Lung (tissue), 11 donors: ENCODE measurements at regions not wholly inside any gene's neighbourhood (a gene's known extent, or its start where the extent isn't known, plus 50 kb on each side); places are given as distances from the start of the nearest gene placed in this dataset.

ENCODE experiments used
- ATAC-seq: fragments of 200-7000 bp; cut with Tn5 transposase; one replicate; pipeline ENCODE4 v1.9.1; 2020; ENCODE audit warnings: moderate number of reproducible peaks; ENCODE audit not compliant: insufficient read depth, low FRiP score
- DNase-seq, 3 donors: peaks; one replicate each; pipeline ENCODE4 v3.0.0-alpha.2; 2013 to 2017
- H3K27ac ChIP-seq, 2 donors: one replicate each; pipeline ENCODE4 v1.5.1; 2013; ENCODE audit warnings: mild to moderate bottlenecking in 2 of 2, moderate library complexity in 2 of 2, control low read depth in 1 of 2, inconsistent platforms in 1 of 2, low read depth in 1 of 2, low read length in 1 of 2
- H3K27me3 ChIP-seq, 3 donors: one replicate each; pipeline ENCODE4 v1.5.1; 2013; ENCODE audit warnings: low read length in 2 of 3; ENCODE audit not compliant: control insufficient read depth in 3 of 3, insufficient read depth in 3 of 3
- H3K36me3 ChIP-seq, 4 donors: one replicate each; pipeline ENCODE4 v1.5.1; 2013; ENCODE audit warnings: low read length in 4 of 4, mild to moderate bottlenecking in 1 of 4, moderate library complexity in 1 of 4; ENCODE audit not compliant: control insufficient read depth in 4 of 4, insufficient read depth in 4 of 4
- H3K4me1 ChIP-seq, 5 donors: one replicate each; pipeline ENCODE4 v1.5.1; 2013; ENCODE audit warnings: low read length in 5 of 5, mild to moderate bottlenecking in 2 of 5, moderate library complexity in 1 of 5; ENCODE audit not compliant: control insufficient read depth in 5 of 5, insufficient read depth in 5 of 5
- H3K4me3 ChIP-seq: one replicate; pipeline ENCODE4 v1.5.1; 2013; ENCODE audit warnings: mild to moderate bottlenecking, control low read depth, moderate library complexity
- H3K9ac ChIP-seq, 2 donors: one replicate each; pipeline ENCODE4 v1.5.1; 2013; ENCODE audit warnings: low read length in 2 of 2, control low read depth in 1 of 2; ENCODE audit not compliant: insufficient read depth in 1 of 2
- H3K9me3 ChIP-seq, 4 donors: one replicate each; pipeline ENCODE4 v1.5.1; 2013; ENCODE audit warnings: low read length in 3 of 4, mild to moderate bottlenecking in 1 of 4, moderate library complexity in 1 of 4; ENCODE audit not compliant: control insufficient read depth in 4 of 4, insufficient read depth in 3 of 4
- WGBS, 2 donors: extraction: QIAGEN DNeasy Blood & Tissue Kit; methylation state at CpG; one replicate each; pipeline ENCODE4 v1.1.7; 2013; 5-methylcytosine and 5-hydroxymethylcytosine counted together
- TF ChIP-seq, protein P1 (sequence below): IDR thresholded peaks from 2 replicates; pipeline ENCODE4 v1.5.1; 2012; ENCODE audit warnings: mild to moderate bottlenecking; ENCODE audit errors: control extremely low read depth, extremely low read depth
- donor health status: control.
- donor health status: control.
- donor health status: Bipolar disorder and iron deficiency.
- donor health status: healthy.
- donor health status: DM: yes; HTN: yes; CAD: no.

DNA sequence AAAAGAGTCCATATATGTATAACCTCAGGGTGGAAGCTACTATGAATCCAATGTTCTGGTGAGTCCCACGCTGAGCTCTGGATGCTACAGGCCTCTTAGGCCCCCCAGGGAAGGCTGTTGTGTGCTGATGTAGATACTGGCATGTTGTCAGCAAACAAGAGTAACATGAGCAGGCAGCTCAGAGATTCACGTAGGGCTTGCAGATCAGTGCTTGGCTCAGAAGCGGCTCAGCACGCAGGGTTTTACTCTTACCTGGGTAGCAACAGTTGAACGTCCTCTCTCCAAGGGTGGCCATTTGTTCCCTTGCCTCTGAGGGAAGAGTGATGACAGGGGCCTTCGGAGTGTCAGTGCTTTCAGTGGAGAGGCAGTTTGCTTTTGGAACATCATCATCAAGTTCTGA lies 93.4 kb downstream of the ZFP64 start:
- Histone ChIP-seq H3K4me1 (no peaks in the 10 kb centered on the region), H3K9me3 (no peaks in the 10 kb centered on the region), H3K27ac (no peak overlapping the region), H3K36me3 (peaks cover 0 to 3% (median 2%) of the 10 kb centered on the region in 4 donors), H3K4me3 (no peak overlapping the region), H3K27me3 (peaks cover 0 to 3% (median 0%) of the 10 kb centered on the region in 3 donors), H3K9ac (no peak overlapping the region)
- TF ChIP-seq, protein P1, sequence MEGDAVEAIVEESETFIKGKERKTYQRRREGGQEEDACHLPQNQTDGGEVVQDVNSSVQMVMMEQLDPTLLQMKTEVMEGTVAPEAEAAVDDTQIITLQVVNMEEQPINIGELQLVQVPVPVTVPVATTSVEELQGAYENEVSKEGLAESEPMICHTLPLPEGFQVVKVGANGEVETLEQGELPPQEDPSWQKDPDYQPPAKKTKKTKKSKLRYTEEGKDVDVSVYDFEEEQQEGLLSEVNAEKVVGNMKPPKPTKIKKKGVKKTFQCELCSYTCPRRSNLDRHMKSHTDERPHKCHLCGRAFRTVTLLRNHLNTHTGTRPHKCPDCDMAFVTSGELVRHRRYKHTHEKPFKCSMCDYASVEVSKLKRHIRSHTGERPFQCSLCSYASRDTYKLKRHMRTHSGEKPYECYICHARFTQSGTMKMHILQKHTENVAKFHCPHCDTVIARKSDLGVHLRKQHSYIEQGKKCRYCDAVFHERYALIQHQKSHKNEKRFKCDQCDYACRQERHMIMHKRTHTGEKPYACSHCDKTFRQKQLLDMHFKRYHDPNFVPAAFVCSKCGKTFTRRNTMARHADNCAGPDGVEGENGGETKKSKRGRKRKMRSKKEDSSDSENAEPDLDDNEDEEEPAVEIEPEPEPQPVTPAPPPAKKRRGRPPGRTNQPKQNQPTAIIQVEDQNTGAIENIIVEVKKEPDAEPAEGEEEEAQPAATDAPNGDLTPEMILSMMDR = no peak
- ATAC-seq (no peak), DNase-seq (no peak)
- WGBS, 2 donors = 92 to 93% methylated on average over 6 of the region's 6 CpGs

DNA sequence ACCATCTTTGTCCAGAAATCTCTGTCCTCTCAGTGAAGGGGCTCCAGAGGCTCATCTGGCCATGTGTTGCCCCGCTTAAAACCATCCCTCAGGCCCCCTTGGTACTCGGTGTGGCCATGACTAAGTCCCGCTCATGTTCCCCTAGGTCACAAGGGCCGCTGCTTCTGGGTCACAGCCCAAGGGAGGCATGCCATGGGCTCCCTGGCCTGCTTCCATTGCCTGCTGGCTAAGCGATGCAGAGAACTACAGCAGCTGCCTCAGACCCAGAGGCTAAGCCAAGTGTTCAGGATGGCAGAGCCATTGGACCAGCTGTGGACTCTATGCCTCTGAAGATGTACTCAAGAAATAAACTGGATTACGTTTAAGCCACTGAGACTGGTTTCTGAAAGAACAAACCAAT lies 95.5 kb downstream of the ZFP64 start:
- TF ChIP-seq, protein P1 = no peak
- no peaks in the 10 kb centered on the region for H3K4me1 ChIP-seq
- H3K36me3 ChIP-seq = peaks cover 0 to 3% (median 2%) of the 10 kb centered on the region in 4 donors
- no peak overlapping the region for H3K4me3 ChIP-seq
- DNase-seq = no peak
- no peaks in the 10 kb centered on the region for H3K9me3 ChIP-seq
- no peak for ATAC-seq
- H3K27ac ChIP-seq = no peak overlapping the region
- no peaks in the 10 kb centered on the region for H3K27me3 ChIP-seq
- WGBS, 2 donors = 95 to 96% methylated on average over 6 of the region's 6 CpGs
- no peak overlapping the region for H3K9ac ChIP-seq

DNA sequence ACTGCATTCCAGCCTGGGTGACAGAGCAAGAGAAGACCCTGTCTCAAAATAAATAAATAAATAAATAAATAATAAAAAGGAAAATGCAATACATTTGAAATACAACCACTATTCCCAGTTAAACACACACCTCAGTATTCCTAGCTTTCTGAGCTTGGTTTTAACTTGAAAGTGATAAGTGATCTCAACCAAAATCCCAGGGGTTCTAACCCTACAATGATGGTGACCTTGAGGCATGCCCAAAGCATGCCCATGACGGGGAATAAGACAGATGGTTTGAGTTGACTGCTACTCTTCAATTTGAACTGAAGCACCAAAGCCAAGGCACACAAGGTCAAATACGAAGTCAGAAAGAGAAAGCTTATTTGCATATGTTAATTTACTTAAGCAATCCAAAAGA lies 96.9 kb downstream of the ZFP64 start:
- WGBS, 2 donors = 67 to 94% methylated on average over 2 of the region's 2 CpGs
- H3K27me3 ChIP-seq = no peaks in the 10 kb centered on the region

More for the DNA sequence above, 96.9 kb downstream of the ZFP64 start:
- H3K36me3 ChIP-seq = peaks cover 0 to 3% (median 2%) of the 10 kb centered on the region in 4 donors
- ATAC-seq = no peak
- H3K9me3 ChIP-seq = no peaks in the 10 kb centered on the region
- TF ChIP-seq, protein P1 = no peak
- no peak for DNase-seq
- H3K27ac ChIP-seq = no peak overlapping the region
- H3K9ac ChIP-seq = no peak overlapping the region
- H3K4me3 ChIP-seq = no peak overlapping the region
- no peaks in the 10 kb centered on the region for H3K4me1 ChIP-seq
